Testis (tissue), 2 donors: ENCODE measurements at regions not wholly inside any gene's neighbourhood (a gene's known extent, or its start where the extent isn't known, plus 50 kb on each side); places are given as distances from the start of the nearest gene placed in this dataset.

Source experiments
- DNase-seq: peaks from one replicate; pipeline ENCODE4 v3.0.0-alpha.2; 2019
- H3K27ac ChIP-seq, 2 donors: fragments of 200-600 bp; sonication (generic); one replicate each; pipeline ENCODE4 v1.5.1; 2019
- H3K27me3 ChIP-seq: fragments of 200-600 bp; sonication (generic); one replicate; pipeline ENCODE4 v1.5.1; 2019
- H3K36me3 ChIP-seq: fragments of 200-600 bp; sonication (generic); one replicate; pipeline ENCODE4 v1.5.1; 2017; ENCODE audit warnings: low read depth; ENCODE audit errors: missing control alignments
- H3K4me1 ChIP-seq: fragments of 200-600 bp; sonication (generic); one replicate; pipeline ENCODE4 v1.5.1; 2019
- H3K4me3 ChIP-seq, 2 donors: fragments of 200-600 bp; sonication (generic); one replicate each; pipeline ENCODE4 v1.5.1; 2017 to 2019
- H3K9me3 ChIP-seq: fragments of 200-600 bp; sonication (generic); one replicate; pipeline ENCODE4 v1.5.1; 2017
- CTCF ChIP-seq, 3 experiments: fragments of 450-650 bp in 2 of 3; fragments of 200-600 bp in 1 of 3; sonication (generic) in 1 of 3; IDR thresholded peaks; one replicate each; pipeline ENCODE4 v1.5.1; 2016 to 2019; ENCODE audit warnings: antibody characterized with exemption in 3 of 3, mild to moderate bottlenecking in 2 of 3, moderate library complexity in 1 of 3
- POLR2A ChIP-seq: fragments of 450-650 bp; IDR thresholded peaks from one replicate; pipeline ENCODE4 v1.6.1; 2017; ENCODE audit warnings: antibody characterized with exemption, mild to moderate bottlenecking, moderate library complexity
- WGBS, 2 donors: methylation state at CpG; one replicate each; pipeline ENCODE4 v1.1.5; 2018; 5-methylcytosine and 5-hydroxymethylcytosine counted together
- intact Hi-C: fragments of 100-400 bp; cut with DNase I; formaldehyde crosslinking; loops from one replicate; pipeline ENCODE4 v1.15.1; 2023; ENCODE audit warnings: low total_unique reads

GRCh38 chr20:56843817-56844216 lies 214.7 kb downstream of the TFAP2C start:
- Histone ChIP-seq H3K27ac (no peak overlapping the region), H3K9me3 (no peaks in the 10 kb centered on the region), H3K4me3 (no peak overlapping the region), H3K4me1 (no peaks in the 10 kb centered on the region), H3K36me3 (no peaks in the 10 kb centered on the region), H3K27me3 (no peaks in the 10 kb centered on the region)
- no peak for DNase-seq
- WGBS, 2 donors, result 61 to 66% methylated on average over 4 of the region's 4 CpGs
- TF ChIP-seq CTCF (IDR thresholded peaks at IDR 0.05) (no peak), POLR2A (no peak)
- intact Hi-C loops, result no loop called here

- 62 to 80% methylated on average over 4 of the region's 4 CpGs for WGBS, 2 donors
- no peaks in the 10 kb centered on the region for H3K36me3 ChIP-seq
- H3K9me3 ChIP-seq, result no peaks in the 10 kb centered on the region
- no peak overlapping the region for H3K27ac ChIP-seq
- no peak for DNase-seq
- intact Hi-C loops, result no loop called here
- TF ChIP-seq POLR2A, result no peak
- TF ChIP-seq CTCF (IDR thresholded peaks at IDR 0.05), result no peak
- H3K27me3 ChIP-seq, result no peaks in the 10 kb centered on the region
- H3K4me3 ChIP-seq, result no peak overlapping the region
- no peaks in the 10 kb centered on the region for H3K4me1 ChIP-seq
These were observed 216.5 kb downstream of the TFAP2C start for GRCh38 chr20:56845546-56846086.

GRCh38 chr20:56848561-56848960 lies 219.5 kb downstream of the TFAP2C start:
- Histone ChIP-seq H3K36me3 (no peaks in the 10 kb centered on the region), H3K27ac (no peak overlapping the region), H3K27me3 (no peaks in the 10 kb centered on the region), H3K9me3 (no peaks in the 10 kb centered on the region), H3K4me3 (no peak overlapping the region), H3K4me1 (no peaks in the 10 kb centered on the region)
- TF ChIP-seq POLR2A, result no peak
- no peak for TF ChIP-seq CTCF (IDR thresholded peaks at IDR 0.05)
- no peak for DNase-seq
- 51 to 57% methylated on average over 11 to 12 of the region's 12 CpGs for WGBS, 2 donors
- intact Hi-C loops, result no loop called here

GRCh38 chr20:56851552-56851951 lies 222.4 kb downstream of the TFAP2C start:
- intact Hi-C loops, result no loop called here
- TF ChIP-seq POLR2A (no peak), CTCF (IDR thresholded peaks at IDR 0.05) (no peak)
- Histone ChIP-seq H3K4me1 (no peaks in the 10 kb centered on the region), H3K27me3 (no peaks in the 10 kb centered on the region), H3K27ac (no peak overlapping the region), H3K36me3 (no peaks in the 10 kb centered on the region), H3K4me3 (no peak overlapping the region), H3K9me3 (no peaks in the 10 kb centered on the region)
- DNase-seq, result no peak
- 93 to 100% methylated on average over 1 of the region's 1 CpG for WGBS, 2 donors

GRCh38 chr20:56855708-56856107 lies 226.6 kb downstream of the TFAP2C start:
- WGBS, 2 donors, result 55 to 61% methylated on average over 7 of the region's 7 CpGs
- intact Hi-C loops, result no loop called here
- no peak for DNase-seq
- no peaks in the 10 kb centered on the region for H3K27me3 ChIP-seq
- no peak overlapping the region for H3K4me3 ChIP-seq
- H3K36me3 ChIP-seq, result no peaks in the 10 kb centered on the region
- TF ChIP-seq CTCF (IDR thresholded peaks at IDR 0.05) (no peak), POLR2A (no peak)
- H3K27ac ChIP-seq, result no peak overlapping the region
- no peaks in the 10 kb centered on the region for H3K9me3 ChIP-seq
- no peaks in the 10 kb centered on the region for H3K4me1 ChIP-seq
